Amniotic stem cell (primary cell): ENCODE measurements at regions not wholly inside any gene's neighbourhood (a gene's known extent, or its start where the extent isn't known, plus 50 kb on each side); places are given as distances from the start of the nearest gene placed in this dataset.
A peak's percentile ranks its signal among the peaks of the same experiment; 100 is the strongest.
"Not testable (repeated sequence)": the region's sequence is repeated elsewhere in the genome, so short reads cannot be mapped to it uniquely, and the experiment has no call there.

Experiments
- DNase-seq: peaks from one replicate; lab custom pipeline; 2025; lab: John Stamatoyannopoulos, UW

DNA sequence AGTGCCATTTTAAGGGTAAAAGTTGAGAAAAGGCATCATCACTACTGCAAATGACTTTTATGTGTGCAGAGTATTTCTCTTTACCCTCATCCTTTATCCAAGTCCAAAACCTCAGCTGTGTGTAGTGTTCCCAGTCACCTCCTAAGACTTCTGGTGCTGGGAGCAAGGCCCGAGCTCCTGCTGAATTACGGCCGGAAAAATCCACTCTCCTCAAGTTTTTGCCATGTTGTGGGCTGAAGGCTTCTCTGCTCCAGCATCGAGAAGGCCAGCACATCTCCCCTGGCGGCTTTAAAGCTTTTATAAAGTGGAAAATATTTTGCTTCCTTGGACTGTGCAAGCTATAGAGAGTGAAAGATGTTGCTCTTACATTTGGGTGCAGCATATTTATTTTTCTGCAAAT is 153.2 kb upstream of the THBS2 start:
- DNase-seq: no peak

DNA sequence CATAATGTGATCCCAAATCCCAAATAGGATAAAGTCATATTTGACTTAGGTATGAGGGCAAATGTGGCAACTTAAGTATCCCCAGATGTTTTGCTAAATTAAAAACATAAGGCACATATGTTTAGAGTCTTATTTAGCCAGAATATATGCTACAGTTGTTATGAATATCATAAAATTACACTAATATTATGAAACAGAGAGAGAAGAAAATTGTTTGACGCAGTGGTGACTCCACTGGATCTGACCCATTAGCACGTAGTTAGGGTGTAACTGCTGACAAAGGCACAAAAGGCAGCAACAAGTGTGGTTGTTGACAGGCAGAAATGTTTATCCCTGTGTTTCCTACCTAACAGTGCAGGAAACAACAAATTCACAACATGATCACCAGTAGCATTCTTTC is 152.4 kb upstream of the THBS2 start:
- no peak for DNase-seq

DNA sequence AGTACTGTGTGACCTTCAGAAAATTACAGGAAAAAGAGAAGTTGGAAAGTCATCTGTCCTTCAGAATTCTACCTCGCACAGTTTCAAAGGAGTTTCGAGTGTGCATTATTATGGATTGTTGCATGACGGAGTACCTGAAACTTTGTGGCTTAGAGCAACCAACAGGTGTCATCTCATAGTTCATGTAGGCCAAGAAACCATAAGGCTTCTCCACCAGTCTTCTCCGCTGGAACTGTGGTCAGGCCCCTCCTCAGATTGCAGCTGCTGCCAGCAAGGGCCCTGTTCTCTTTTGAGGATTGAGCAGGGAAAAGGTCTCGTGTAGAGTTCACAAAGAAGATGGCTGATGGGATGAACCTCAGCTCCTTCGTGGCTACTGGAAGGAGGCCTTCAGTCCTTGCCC is 151.2 kb upstream of the THBS2 start:
- DNase-seq: no peak

DNA sequence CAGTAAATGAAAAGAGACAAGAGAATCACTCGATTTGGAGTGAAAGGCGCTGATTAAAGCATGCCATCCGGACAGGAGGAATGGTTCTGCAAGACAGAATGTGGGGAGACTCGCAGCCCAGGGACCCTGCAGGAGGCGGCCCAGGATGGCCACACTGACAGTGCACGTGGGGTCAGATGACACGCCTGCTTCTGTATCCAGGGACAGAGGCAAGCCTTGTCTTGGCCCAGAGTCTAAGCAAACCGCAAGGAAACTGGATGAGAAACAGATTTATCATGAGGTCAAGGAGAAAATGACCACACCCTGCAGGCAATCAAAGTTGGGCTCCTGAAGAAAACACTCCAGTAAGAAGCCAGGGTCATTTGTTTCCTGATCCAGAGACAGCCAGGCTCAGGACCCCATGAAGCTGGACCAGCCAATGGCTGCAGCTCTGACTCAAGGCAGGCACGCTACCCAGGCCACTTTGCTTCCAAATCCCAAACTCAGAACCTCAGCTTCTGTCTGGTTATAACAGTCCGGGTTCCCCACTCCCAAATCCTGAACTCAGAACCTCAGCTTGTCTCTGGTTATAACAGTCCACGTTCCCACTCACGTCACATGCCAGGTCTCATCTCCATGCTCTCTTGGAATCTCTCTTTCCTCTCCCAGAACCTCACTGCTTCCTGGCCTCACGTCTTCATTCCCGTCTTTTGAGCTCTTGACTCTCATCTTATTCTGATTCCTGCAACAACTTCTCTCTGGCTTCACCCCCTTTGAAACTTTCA is 144.9 kb upstream of the THBS2 start:
- no peak for DNase-seq

DNA sequence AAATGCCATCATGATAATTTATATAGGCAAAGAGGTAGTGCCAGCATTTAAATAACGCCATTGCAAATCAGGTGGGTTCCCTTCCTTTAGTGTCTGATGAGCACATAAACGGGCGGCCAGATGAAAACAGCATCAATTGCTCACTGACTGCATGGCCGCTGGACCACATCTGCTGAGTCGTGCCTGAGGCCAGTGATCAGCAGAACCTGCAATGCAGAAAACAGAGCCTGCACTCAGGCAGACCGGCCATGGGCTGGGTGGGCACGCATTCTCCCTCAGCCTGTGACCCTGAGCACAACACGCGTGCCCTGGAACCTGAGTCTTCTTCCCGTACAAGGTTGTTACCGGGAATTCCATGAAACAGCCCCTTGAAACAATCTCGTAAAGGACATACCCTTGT is 144.0 kb upstream of the THBS2 start:
- DNase-seq: no peak

DNA sequence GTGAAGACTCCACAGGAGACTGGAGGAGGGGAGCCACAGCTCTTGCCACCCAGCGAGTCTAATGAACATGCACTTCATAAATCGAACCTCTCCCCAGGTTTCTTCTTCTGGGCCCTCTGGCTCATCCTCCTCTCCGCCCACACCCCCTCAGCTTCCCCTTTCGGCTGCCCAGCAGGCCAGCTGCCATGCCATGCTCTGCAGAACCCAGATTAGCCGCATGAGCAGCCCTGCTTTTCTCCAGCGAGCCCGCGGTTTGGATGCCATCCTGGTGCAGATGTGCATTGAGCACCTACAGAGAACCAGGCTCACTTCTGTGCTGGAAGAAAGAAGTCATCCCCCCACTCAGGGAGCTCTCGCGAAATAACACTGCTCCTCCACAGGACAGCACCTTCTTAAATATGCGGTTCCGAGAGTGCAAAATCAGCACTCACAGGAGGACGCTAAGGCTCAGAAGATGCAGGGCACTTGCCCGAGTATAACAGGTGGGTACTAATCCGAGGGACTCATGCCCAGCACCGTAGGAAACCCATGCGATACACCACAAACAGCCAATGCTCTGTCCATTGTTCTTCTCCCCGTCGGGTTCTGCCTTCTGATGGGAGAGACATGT is 143.0 kb upstream of the THBS2 start:
- DNase-seq: no peak

DNA sequence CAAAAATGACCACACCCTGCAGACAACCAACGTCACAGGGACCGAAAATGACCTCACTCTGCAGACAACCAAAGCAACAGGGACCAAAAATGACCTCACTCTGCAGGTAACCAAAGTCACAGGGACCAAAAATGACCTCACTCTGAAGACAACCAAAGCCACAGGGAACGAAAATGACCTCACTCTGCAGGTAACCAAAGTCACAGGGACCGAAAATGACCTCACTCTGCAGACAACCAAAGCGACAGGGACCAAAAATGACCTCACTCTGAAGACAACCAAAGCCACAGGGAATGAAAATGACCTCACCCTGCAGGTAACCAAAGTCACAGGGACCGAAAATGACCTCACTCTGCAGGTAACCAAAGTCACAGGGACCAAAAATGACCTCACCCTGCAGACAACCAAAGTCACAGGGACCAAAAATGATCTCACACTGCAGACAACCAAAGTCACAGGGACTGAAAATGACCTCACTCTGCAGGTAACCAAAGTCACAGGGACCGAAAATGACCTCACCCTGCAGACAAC is 142.4 kb upstream of the THBS2 start:
- not testable (repeated sequence) for DNase-seq

DNA sequence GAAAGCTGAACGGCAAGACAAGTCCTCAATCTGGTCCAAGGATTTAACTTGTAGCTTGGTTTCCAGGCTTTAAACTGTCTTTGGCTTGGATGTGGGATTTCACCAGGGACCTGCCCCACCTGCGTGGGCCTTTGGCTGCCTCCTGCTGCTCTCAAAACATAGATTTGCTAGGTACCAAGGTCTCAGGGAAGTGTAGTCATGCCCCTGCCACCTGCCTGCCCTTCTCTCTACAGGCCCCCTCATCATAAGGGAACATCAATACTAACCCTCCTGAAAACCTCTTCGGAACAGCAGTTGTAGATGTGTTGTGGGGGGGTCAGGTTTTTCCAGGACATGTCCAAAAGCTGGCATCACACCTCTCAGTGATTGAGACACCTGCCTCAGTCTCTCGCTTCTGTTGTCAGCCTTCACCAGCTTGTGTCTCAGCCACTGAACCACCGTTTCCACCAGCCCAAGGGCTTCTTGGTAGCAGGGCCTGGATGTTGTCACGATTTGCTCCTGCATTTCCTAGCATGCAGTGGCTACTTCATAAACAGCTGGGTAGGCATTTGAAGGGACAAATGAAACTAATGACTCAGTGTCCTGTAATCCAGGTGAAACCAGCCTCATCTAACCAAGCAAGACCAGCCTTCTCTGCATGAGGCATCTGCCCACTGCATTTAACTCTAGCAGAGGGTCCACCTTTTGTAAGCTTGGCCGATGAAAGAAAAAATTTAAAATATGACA is 141.6 kb upstream of the THBS2 start:
- DNase-seq: no peak

DNA sequence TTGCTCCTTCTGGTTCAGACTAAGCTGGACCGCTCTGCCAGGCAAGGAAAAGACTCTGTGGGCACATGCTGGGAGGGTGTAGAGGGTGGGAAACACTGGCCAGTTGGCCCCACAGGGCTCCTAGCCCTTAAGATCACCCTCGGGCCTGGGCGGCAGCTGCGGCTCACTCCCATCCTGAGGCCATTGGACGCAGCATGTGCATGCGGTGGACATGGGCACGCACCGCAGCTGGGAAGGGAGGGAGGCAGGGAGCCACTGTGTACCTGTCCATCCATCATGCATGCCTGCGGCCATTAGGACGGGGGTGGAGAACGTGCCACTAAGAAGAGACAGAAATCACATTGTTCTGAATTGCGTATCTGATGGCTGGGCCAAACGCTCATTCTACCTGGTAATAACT is 140.1 kb upstream of the THBS2 start:
- DNase-seq: no peak

DNA sequence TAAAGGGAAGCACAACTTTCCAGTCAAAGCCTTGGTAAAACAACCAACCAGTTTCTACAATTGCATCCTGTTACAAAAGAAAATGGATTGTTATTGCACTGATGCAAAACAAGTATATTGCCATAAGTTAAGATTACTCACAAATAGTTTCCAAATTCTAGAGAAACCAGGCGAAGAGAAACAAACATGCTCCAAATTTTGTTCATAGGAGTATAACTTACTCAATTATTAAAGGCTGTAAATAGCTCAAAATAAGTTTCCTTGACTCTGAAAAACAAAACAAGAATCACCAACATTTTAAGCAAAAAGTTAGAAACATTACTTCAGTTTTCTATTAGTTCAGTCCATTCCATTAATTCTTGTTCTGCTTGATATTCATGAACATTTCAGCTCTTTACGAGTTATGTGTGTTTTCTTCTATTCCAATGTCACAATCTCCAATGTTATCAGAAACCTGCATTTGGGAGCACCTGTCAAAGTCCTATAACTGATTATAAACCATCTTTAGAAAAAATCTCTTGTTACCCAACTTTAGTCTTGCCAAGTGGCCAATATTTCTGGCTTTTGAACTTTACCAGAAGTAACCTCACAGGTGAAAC is 137.9 kb upstream of the THBS2 start:
- DNase-seq: no peak

DNA sequence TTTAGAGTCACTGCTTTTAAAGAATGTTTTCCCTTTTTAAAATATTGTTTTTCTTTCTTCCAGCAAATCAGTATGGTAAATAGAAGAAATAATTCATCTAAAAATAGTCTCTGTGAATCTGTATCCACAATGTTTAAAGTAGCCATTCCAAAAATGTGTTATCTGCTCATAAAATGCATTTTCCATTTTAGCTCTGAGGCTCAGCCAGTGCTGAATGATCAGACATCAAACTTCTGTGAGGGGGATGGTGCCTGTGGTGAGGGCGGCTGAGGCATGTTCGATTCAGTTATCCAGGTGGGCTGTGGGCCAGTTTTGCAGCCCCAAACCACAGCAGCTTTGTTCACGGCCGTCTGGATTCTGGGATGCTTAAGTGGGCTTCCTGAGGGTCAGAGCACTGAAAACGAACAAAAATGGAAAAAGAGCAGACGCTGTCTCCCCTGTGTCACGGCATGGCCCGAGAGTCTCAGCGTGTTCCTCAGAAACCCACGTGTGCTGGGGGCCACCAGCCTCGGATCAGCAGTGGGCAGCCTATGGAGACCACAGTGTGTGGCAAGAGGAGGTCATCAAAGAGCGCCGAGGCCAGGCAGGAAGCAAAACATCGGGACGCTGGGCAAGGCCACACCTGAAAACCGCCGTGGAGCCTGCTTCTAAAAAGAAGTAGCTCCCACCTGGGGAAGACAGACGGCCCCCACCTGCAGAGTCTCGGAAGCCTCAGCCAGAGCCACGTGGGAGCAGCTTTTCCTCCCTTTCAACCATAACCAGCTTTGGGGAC is 134.9 kb upstream of the THBS2 start:
- no peak for DNase-seq

DNA sequence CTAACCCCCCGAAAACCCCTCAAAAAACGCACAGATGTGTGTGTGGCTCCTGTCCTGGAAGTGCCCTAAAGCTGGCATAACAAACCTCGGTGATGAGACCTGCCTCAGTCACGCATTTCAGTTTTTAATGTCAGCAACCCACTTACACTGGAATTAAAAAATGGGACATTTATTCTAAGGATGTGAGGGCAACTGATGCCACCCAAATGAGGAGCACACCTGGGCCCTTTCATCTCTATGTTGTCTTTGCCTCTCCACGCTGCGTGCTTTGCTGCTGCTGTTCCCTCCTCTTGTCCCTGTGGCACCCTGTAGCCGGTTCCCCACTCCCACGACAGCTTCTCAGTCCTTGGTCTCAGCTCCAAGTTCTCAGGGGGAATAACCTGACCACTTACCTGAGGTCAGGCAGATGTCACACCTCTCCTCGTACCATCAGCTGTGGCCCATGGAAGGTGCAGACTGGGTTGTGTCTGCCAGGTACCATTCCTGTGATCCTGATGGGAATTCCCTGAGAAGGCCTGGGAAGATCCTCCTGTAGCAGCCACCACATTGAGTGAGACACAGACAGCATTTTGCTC is 134.2 kb upstream of the THBS2 start:
- DNase-seq: no peak

DNA sequence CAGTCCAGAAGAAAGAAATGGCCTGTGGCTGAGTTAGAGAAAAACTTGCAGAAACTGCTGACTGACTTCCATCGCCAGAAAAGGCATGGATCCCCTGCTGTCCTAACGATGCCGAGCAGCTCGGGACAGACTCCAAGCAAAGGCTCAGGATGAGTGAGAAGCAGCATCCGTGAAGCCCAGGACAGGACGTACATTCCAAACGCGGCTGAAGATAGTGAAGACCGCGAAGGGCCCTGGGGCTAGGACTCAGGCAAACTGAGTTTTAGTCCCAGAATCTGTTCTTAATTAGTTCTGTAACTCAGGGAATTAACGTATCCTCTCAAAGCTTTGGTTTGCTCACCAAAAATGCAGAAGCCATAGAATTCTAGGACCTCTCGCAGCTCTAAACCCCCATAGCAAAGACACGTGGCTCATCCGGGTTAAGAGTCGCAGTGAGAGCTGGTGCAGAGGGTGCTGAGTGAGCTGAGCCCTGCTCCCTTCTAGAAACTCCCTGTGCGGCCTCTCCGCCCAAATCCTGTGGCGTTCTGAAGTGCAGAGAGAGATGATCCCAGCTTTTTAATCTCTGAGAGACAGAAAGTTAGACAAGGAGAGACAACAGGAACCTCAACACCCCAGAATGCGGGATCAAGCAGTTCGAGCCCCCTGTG is 132.9 kb upstream of the THBS2 start:
- peak; percentile 81 for DNase-seq

DNA sequence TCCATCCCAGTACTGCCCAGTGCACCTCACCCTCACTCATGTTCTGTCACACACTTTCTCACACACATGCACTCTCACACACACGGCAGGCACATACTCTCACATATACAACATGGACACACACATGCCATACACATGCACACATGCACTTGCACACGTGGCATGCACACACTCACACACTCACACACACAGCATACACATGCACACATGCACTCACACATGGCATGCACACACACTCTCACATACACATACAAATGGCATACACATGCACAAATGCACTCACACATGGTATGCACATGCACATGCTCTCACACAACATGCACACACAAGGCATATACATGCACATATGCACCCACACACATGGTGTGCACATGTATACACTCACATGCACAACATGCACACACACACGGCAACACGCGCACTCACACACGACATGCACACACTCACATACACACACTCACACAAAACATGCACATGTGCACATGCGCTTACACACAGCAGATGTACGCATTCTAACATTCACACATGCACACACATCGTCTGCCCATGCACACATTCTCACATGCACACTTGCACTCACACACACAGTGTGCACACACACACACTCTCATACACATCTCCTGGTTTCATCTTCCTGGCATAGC is 131.7 kb upstream of the THBS2 start:
- no peak for DNase-seq

DNA sequence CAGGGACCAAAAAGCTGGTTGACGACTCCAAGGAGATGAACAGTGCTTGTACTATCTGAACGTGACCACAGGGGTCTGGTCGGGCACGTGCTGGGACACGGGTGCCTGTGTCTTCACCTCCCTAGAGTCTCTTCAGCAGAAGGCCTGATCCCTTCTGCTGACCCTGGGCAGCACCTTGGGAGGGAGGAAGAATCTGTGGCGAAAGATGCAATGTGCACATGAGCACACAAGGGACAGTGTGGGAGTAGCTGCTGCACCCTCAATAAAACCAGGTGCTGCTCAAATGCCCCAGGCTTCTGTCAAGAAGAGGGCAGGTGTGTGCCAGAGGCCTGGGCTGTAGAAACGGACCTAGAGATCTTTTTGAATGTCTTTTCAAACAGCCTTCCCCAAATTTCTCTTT is 130.6 kb upstream of the THBS2 start:
- no peak for DNase-seq

DNA sequence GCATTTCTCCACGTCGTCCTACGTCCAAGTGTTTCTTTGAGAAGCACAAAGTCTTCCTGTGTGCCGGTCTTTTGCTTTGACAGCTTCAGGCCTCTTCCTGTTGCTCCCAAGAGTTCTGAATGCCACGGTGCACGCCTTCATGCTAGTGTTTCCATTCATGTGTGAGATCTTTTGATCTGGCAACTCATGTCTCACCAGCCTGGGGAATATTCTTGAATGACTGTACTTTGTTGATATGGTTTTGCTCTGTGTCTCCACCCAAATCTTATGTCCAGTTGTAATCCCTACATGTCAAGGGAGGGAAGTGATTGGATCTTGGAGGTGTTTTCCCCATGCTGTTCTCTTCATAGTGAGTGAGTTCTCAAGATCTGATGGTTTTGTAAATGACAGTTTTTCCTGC is 129.6 kb upstream of the THBS2 start:
- DNase-seq: no peak

DNA sequence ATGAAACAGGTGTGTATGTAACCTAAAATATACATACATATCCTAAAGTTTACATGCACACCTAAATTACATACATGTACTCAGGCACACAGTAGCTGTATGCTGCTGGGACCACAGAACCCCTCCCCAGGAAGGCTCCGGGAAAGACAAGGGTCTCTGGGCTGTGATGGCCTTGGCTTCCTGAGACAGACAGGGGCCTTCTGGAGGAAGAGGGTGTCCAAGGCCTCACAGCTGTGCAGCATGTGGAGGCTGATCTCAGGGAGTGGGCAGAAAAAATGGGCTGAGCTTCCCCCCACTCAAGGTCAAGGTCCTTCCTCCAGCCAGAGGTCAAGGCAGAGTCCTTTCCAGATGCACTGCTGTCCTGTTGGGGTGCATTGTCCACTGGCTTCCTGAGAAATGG is 129.1 kb upstream of the THBS2 start:
- no peak for DNase-seq

DNA sequence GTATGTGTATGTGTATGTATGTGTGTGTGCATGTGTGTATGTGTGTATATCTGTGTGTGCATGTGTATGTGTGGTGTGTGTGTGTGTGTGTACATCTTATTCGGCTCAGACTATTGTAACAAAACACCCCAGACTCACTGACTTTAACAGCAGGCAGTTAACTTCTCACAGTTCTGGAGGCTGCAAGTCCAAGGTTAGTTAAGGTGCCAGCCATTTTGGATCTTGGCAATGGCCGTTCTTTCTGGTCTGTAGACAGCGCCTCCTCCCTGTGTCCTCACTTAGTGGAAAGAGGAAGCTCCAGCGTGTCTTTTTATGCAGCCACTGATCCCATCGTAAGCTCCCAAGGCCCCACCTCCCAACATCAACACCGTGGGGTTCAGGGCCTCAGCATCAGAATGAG is 128.3 kb upstream of the THBS2 start:
- no peak for DNase-seq

DNA sequence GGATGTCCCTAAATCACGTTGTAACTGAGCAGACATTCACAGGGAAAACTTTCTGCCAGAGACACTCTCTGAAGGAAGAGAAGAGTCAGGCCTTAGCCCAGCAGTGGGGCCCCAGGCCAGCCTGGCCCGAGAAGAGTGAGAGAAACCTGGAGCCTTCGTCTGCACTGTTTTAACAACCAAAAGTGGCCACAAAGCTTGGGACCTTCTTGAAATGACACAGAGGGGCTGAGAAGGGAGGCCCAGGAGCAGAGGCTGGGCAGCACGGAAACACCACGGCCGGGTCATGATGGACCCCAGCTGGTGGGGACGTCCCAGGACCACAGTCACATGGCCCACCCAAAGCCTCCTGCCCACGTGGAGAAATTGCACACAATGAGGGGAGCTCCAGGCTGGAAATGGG is 126.8 kb upstream of the THBS2 start:
- DNase-seq: no peak

DNA sequence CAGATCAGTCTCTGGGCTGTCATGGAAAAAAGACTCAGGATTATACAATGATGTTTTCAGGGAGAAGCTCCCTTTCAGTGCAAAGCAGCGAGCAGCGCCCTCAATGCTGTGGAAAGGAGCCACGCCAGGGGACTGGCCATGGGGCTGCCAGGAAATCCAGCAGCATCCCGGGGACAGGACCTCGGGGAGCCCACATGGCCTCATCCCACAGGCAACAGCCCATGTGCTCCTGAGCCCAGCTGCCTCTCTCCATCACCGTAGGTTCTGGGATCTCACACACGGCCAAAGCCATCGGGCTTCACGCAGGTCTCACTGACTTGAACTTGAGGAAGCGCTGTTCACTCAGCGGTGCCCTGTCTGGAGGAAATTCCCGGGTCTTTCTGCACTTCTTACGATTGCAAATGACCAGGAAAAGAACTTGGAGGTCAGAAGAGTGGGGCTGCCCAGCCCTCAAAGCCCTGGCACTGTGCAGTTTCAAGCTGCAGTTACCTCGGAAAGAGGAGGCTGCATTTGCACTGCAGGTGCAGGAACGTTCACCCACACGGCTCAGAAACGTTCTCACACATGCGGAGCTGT is 125.9 kb upstream of the THBS2 start:
- no peak for DNase-seq
